Activated CD8-positive, alpha-beta T cell treated with anti-CD3 and anti-CD28 coated beads, Interleukin-2, amount 10 ng/mL, durations not matched to agents 7 days and 5 days (primary cell): ENCODE measurements at regions not wholly inside any gene's neighbourhood (a gene's known extent, or its start where the extent isn't known, plus 50 kb on each side); places are given as distances from the start of the nearest gene placed in this dataset.

Experiments
- ATAC-seq: fragments of 150-1000 bp; cut with Tn5 transposase; one replicate; pipeline ENCODE4 v1.10.0; 2021; ENCODE audit warnings: moderate library complexity
- CTCF ChIA-PET: fragments of 350-600 bp; sonication (Branson Sonifier 250); formaldehyde crosslinking; loops from one replicate; lab custom pipeline; 2021; ENCODE audit warnings: antibody characterized with exemption; lab: Charles Lee
- POLR2A ChIA-PET: fragments of 350-600 bp; sonication (Branson Sonifier 250); formaldehyde crosslinking; loops from one replicate; lab custom pipeline; 2021; ENCODE audit warnings: antibody characterized with exemption; lab: Charles Lee
- DNase-seq: peaks from one replicate; pipeline ENCODE4 v3.0.0-alpha.2; 2020
- H3K27ac Mint-ChIP-seq: one replicate; pipeline ENCODE4 v1.8.0; 2021; ENCODE audit warnings: mild to moderate bottlenecking, mixed read lengths
- H3K27me3 Mint-ChIP-seq: one replicate; pipeline ENCODE4 v1.8.0; 2021; ENCODE audit warnings: low read depth, mixed read lengths
- H3K36me3 Mint-ChIP-seq: one replicate; pipeline ENCODE4 v1.8.0; 2021; ENCODE audit warnings: low read depth, mixed read lengths
- H3K4me1 Mint-ChIP-seq: one replicate; pipeline ENCODE4 v1.8.0; 2021; ENCODE audit warnings: low read depth, mixed read lengths
- H3K4me3 Mint-ChIP-seq: one replicate; pipeline ENCODE4 v1.8.0; 2021; ENCODE audit warnings: mild to moderate bottlenecking, mixed read lengths
- H3K9me3 Mint-ChIP-seq: one replicate; pipeline ENCODE4 v1.8.0; 2022; ENCODE audit warnings: mixed read lengths; ENCODE audit not compliant: insufficient read depth

GRCh38 chr6:85033547-85033946 lies 269.1 kb upstream of the TBX18 start:
- H3K4me3 Mint-ChIP-seq = no peak overlapping the region
- H3K27ac Mint-ChIP-seq = no peak overlapping the region
- no peaks in the 10 kb centered on the region for H3K4me1 Mint-ChIP-seq
- ATAC-seq = no peak
- no peaks in the 10 kb centered on the region for H3K27me3 Mint-ChIP-seq
- H3K36me3 Mint-ChIP-seq = no peaks in the 10 kb centered on the region
- peaks cover 4% of the 10 kb centered on the region for H3K9me3 Mint-ChIP-seq
- no peak for DNase-seq
- ChIA-PET POLR2A (no interaction called here), CTCF (no interaction called here)

- ATAC-seq = no peak
- H3K36me3 Mint-ChIP-seq = no peaks in the 10 kb centered on the region
- ChIA-PET CTCF (no interaction called here), POLR2A (no interaction called here)
- H3K27ac Mint-ChIP-seq = no peak overlapping the region
- no peaks in the 10 kb centered on the region for H3K27me3 Mint-ChIP-seq
- no peaks in the 10 kb centered on the region for H3K9me3 Mint-ChIP-seq
- no peak for DNase-seq
- no peak overlapping the region for H3K4me3 Mint-ChIP-seq
- H3K4me1 Mint-ChIP-seq = no peaks in the 10 kb centered on the region
Observed at GRCh38 chr6:85026021-85026420, 261.6 kb upstream of the TBX18 start.

DNA sequence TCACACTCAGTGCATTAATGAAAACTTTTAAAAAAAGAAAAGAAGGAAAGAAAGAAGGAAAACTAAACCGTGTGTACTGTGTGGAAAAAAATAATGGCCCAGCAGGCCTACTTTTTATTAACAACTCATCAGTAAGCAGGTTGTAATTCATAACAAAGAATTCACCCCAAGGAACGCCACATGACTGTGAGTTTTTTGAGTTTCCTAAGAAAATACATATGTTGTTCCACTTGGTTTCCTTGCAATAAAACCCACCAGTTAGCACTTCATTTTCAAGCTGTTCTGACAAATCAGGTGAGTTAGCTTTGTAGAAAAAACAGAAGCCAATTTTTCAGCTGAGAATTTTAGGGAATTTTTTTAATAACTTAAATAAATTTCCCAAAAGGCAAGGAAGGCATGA lies 259.3 kb upstream of the TBX18 start:
- Mint-ChIP-seq H3K4me3 (no peak overlapping the region), H3K9me3 (no peaks in the 10 kb centered on the region), H3K4me1 (no peaks in the 10 kb centered on the region), H3K36me3 (no peaks in the 10 kb centered on the region), H3K27ac (no peak overlapping the region), H3K27me3 (no peaks in the 10 kb centered on the region)
- DNase-seq = no peak
- ChIA-PET POLR2A (no interaction called here), CTCF (no interaction called here)
- no peak for ATAC-seq

- no peak overlapping the region for H3K27ac Mint-ChIP-seq
- ChIA-PET CTCF (no interaction called here), POLR2A (no interaction called here)
- no peak overlapping the region for H3K4me3 Mint-ChIP-seq
- no peaks in the 10 kb centered on the region for H3K9me3 Mint-ChIP-seq
- H3K27me3 Mint-ChIP-seq = no peaks in the 10 kb centered on the region
- DNase-seq (no peak), ATAC-seq (no peak)
- H3K36me3 Mint-ChIP-seq = no peaks in the 10 kb centered on the region
- no peaks in the 10 kb centered on the region for H3K4me1 Mint-ChIP-seq
Observed at GRCh38 chr6:85017352-85017751, 253.0 kb upstream of the TBX18 start.

GRCh38 chr6:85016726-85017125 lies 252.3 kb upstream of the TBX18 start:
- CTCF ChIA-PET = no interaction called here
- POLR2A ChIA-PET = no interaction called here
- no peaks in the 10 kb centered on the region for H3K36me3 Mint-ChIP-seq

DNA sequence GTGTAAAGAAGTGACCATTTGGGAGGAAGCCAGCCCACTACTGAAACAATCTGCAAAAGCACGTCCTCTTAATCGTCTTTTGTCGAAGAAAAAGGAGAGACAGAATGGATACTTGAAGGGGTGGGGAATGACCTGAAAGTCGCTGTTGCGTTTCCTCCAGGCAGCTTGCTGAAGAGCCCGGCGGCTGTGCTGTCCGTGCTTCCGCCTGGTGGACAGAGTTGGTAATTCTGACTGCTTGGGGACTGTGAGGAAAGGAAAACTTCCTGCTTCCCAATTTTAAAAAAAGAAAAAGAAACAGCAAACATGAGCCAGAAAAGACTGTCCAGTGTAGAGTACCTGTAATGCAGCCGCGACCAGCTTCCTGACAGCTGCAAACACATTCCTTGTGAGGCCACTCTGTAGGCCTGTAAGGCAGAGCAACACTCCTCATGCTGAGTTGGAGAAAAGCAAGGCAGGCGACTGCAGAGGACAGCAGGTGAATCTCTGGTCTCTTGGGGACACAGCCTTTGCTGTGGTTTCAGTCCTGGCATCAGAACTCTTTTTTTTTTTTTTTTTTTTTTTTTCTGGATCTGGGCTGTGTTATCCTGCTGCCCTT lies 251.1 kb upstream of the TBX18 start:
- H3K9me3 Mint-ChIP-seq = no peaks in the 10 kb centered on the region
- CTCF ChIA-PET = no interaction called here

More at GRCh38 chr6:85016726-85017125, 252.3 kb upstream of the TBX18 start:
- Mint-ChIP-seq H3K4me3 (no peak overlapping the region), H3K4me1 (no peaks in the 10 kb centered on the region), H3K27me3 (no peaks in the 10 kb centered on the region), H3K27ac (no peak overlapping the region), H3K9me3 (no peaks in the 10 kb centered on the region)
- no peak for ATAC-seq
- DNase-seq = no peak

GRCh38 chr6:85010865-85011264 lies 246.5 kb upstream of the TBX18 start:
- DNase-seq (no peak), ATAC-seq (no peak)
- Mint-ChIP-seq H3K27ac (no peak overlapping the region), H3K4me1 (no peaks in the 10 kb centered on the region), H3K9me3 (no peaks in the 10 kb centered on the region), H3K36me3 (no peaks in the 10 kb centered on the region), H3K4me3 (no peak overlapping the region), H3K27me3 (no peaks in the 10 kb centered on the region)
- POLR2A ChIA-PET = no interaction called here
- CTCF ChIA-PET = no interaction called here

More for the DNA sequence above, 251.1 kb upstream of the TBX18 start:
- H3K4me3 Mint-ChIP-seq = no peak overlapping the region
- H3K27me3 Mint-ChIP-seq = no peaks in the 10 kb centered on the region
- no peaks in the 10 kb centered on the region for H3K4me1 Mint-ChIP-seq
- POLR2A ChIA-PET = no interaction called here
- no peaks in the 10 kb centered on the region for H3K36me3 Mint-ChIP-seq
- ATAC-seq = no peak
- H3K27ac Mint-ChIP-seq = no peak overlapping the region
- DNase-seq = no peak

- ChIA-PET POLR2A (no interaction called here), CTCF (no interaction called here)
- no peaks in the 10 kb centered on the region for H3K27me3 Mint-ChIP-seq
- no peaks in the 10 kb centered on the region for H3K36me3 Mint-ChIP-seq
- no peak overlapping the region for H3K27ac Mint-ChIP-seq
- H3K9me3 Mint-ChIP-seq = no peaks in the 10 kb centered on the region
- H3K4me1 Mint-ChIP-seq = no peaks in the 10 kb centered on the region
- H3K4me3 Mint-ChIP-seq = no peak overlapping the region
- DNase-seq (no peak), ATAC-seq (no peak)
Observed at GRCh38 chr6:85008296-85009009, 244.1 kb upstream of the TBX18 start.

GRCh38 chr6:85006362-85006761 lies 242.0 kb upstream of the TBX18 start:
- ChIA-PET POLR2A (no interaction called here), CTCF (no interaction called here)
- H3K4me3 Mint-ChIP-seq = no peak overlapping the region
- ATAC-seq (no peak), DNase-seq (no peak)
- no peaks in the 10 kb centered on the region for H3K36me3 Mint-ChIP-seq
- no peaks in the 10 kb centered on the region for H3K27me3 Mint-ChIP-seq
- no peaks in the 10 kb centered on the region for H3K9me3 Mint-ChIP-seq
- H3K27ac Mint-ChIP-seq = no peak overlapping the region
- H3K4me1 Mint-ChIP-seq = no peaks in the 10 kb centered on the region

- no peaks in the 10 kb centered on the region for H3K36me3 Mint-ChIP-seq
- POLR2A ChIA-PET = no interaction called here
- H3K4me3 Mint-ChIP-seq = no peak overlapping the region
- H3K27me3 Mint-ChIP-seq = no peaks in the 10 kb centered on the region
- no peaks in the 10 kb centered on the region for H3K4me1 Mint-ChIP-seq
- ATAC-seq (no peak), DNase-seq (no peak)
- H3K27ac Mint-ChIP-seq = no peak overlapping the region
- H3K9me3 Mint-ChIP-seq = no peaks in the 10 kb centered on the region
- CTCF ChIA-PET = no interaction called here
Observed at GRCh38 chr6:85005494-85005893, 241.1 kb upstream of the TBX18 start.

DNA sequence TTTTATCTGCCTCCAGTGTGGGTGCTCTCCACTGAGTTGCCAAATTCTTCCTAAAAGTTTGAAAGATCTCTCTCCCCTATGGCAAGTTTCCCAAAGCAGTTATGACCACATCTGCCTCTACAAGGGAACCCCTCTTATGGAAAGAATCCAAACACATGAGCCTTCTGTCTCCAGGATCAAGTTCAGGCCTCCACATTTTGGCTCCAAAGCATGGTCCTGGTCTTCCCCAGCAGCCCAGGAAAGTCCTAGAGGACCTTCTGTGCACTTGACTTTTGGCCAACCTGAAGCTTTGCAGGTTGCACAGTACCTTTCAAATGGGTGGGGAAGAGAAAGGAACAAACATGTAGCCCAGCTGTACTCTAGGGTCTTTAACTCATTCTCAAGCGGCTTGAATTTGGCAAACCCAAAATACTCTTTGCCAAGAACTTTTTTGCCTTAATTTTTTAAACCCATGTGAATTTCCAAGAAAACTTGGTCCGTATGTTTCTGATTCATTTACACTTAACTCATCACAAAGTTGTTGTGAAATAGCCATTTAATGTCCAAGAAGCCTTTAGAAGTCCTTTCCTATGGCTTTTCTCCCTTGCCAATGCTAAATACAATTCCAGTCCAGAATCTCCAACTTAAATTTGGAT lies 240.1 kb upstream of the TBX18 start:
- Mint-ChIP-seq H3K4me3 (no peak overlapping the region), H3K4me1 (no peaks in the 10 kb centered on the region), H3K27me3 (no peaks in the 10 kb centered on the region), H3K27ac (no peak overlapping the region), H3K36me3 (no peaks in the 10 kb centered on the region), H3K9me3 (no peaks in the 10 kb centered on the region)
- ChIA-PET POLR2A (no interaction called here), CTCF (no interaction called here)
- ATAC-seq = no peak
- DNase-seq = no peak

DNA sequence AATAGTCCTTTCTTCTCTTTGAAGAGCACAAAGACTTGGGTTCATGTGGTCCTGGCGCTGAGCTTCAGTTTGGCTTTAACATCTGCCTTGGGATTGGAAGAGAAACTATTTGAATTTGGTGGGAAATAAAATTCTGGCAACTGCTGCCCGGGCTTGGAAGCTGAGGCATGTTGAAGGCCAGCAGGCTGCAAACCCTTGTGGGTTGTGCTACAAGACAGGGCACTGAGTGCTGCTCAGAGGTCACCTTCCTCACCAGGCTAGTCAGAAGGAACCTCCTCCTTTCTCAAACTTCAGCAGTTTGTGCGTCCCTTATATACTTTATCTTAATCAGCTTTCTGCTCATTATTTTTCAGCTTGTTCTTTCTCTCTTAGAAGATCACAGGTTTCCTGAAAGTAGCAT lies 238.4 kb upstream of the TBX18 start:
- ATAC-seq (no peak), DNase-seq (no peak)
- H3K4me1 Mint-ChIP-seq = no peaks in the 10 kb centered on the region
- ChIA-PET POLR2A (no interaction called here), CTCF (no interaction called here)
- H3K9me3 Mint-ChIP-seq = no peaks in the 10 kb centered on the region
- H3K36me3 Mint-ChIP-seq = no peaks in the 10 kb centered on the region
- H3K27me3 Mint-ChIP-seq = no peaks in the 10 kb centered on the region
- no peak overlapping the region for H3K27ac Mint-ChIP-seq
- no peak overlapping the region for H3K4me3 Mint-ChIP-seq
